ENCODE measurements at regions not wholly inside any gene's neighbourhood (a gene's known extent, or its start where the extent isn't known, plus 50 kb on each side); places are given as distances from the start of the nearest gene placed in this dataset.

DNA sequence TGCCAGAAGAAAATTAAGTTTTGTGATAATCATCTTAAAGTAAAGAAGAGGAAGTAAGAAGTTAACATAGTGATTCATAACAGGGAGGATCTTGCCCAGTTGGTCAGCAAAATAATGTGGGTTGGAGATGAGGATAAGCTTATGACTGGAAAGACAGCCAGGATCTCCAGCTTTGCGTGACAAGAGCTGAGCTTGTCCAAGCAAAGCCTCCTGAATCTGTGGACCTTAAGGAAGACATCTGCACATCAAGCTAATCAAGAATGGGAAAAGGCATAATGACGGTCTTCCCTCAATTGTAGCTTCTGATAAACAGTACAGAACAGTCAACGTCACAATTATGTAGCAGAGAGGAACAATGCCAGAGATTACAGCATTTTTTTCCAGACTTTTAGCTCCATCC is 744.7 kb upstream of the GOT2 start:
- H3K27ac ChIP-seq (ENCODE audit: low read length): no peak overlapping the region
- no peak overlapping the region for H3K9ac ChIP-seq (ENCODE audit: low read length)
- TF ChIP-seq RAD21 (conservative IDR thresholded peaks at IDR 0.05) (no peak), SMC3 (conservative IDR thresholded peaks at IDR 0.05; ENCODE audit: poor library complexity) (no peak)
- TF ChIP-seq, protein P1, sequence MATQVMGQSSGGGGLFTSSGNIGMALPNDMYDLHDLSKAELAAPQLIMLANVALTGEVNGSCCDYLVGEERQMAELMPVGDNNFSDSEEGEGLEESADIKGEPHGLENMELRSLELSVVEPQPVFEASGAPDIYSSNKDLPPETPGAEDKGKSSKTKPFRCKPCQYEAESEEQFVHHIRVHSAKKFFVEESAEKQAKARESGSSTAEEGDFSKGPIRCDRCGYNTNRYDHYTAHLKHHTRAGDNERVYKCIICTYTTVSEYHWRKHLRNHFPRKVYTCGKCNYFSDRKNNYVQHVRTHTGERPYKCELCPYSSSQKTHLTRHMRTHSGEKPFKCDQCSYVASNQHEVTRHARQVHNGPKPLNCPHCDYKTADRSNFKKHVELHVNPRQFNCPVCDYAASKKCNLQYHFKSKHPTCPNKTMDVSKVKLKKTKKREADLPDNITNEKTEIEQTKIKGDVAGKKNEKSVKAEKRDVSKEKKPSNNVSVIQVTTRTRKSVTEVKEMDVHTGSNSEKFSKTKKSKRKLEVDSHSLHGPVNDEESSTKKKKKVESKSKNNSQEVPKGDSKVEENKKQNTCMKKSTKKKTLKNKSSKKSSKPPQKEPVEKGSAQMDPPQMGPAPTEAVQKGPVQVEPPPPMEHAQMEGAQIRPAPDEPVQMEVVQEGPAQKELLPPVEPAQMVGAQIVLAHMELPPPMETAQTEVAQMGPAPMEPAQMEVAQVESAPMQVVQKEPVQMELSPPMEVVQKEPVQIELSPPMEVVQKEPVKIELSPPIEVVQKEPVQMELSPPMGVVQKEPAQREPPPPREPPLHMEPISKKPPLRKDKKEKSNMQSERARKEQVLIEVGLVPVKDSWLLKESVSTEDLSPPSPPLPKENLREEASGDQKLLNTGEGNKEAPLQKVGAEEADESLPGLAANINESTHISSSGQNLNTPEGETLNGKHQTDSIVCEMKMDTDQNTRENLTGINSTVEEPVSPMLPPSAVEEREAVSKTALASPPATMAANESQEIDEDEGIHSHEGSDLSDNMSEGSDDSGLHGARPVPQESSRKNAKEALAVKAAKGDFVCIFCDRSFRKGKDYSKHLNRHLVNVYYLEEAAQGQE (IDR thresholded peaks at IDR 0.05; ENCODE audit: borderline replicate concordance): no peak
- TF ChIP-seq, protein P2, sequence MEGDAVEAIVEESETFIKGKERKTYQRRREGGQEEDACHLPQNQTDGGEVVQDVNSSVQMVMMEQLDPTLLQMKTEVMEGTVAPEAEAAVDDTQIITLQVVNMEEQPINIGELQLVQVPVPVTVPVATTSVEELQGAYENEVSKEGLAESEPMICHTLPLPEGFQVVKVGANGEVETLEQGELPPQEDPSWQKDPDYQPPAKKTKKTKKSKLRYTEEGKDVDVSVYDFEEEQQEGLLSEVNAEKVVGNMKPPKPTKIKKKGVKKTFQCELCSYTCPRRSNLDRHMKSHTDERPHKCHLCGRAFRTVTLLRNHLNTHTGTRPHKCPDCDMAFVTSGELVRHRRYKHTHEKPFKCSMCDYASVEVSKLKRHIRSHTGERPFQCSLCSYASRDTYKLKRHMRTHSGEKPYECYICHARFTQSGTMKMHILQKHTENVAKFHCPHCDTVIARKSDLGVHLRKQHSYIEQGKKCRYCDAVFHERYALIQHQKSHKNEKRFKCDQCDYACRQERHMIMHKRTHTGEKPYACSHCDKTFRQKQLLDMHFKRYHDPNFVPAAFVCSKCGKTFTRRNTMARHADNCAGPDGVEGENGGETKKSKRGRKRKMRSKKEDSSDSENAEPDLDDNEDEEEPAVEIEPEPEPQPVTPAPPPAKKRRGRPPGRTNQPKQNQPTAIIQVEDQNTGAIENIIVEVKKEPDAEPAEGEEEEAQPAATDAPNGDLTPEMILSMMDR (IDR thresholded peaks at IDR 0.05; ENCODE audit: poor library complexity, severe bottlenecking): no peak
- no peaks in the 10 kb centered on the region for H4K20me1 ChIP-seq (ENCODE audit: insufficient read depth)
- no peaks in the 10 kb centered on the region for H3K9me2 ChIP-seq (ENCODE audit: insufficient read depth, low read length)
- no peaks in the 10 kb centered on the region for H3K36me3 ChIP-seq (ENCODE audit: insufficient read depth, low read length)
- H3K79me2 ChIP-seq (replicated peaks; ENCODE audit: insufficient read depth, low read length): no peaks in the 10 kb centered on the region
- no peaks in the 10 kb centered on the region for H3F3A ChIP-seq (ENCODE audit: insufficient read depth, low read length, poor library complexity, severe bottlenecking)
- no peak overlapping the region for H2AFZ ChIP-seq (ENCODE audit: low read depth, low read length)
- H3K27me3 ChIP-seq (ENCODE audit: insufficient read depth, low read depth, low read length): no peaks in the 10 kb centered on the region
- H3K9me3 ChIP-seq (ENCODE audit: low read length): no peaks in the 10 kb centered on the region
- no peak overlapping the region for H3K4me2 ChIP-seq (ENCODE audit: low read length)
- no peak overlapping the region for H3K4me3 ChIP-seq (ENCODE audit: low read length)

DNA sequence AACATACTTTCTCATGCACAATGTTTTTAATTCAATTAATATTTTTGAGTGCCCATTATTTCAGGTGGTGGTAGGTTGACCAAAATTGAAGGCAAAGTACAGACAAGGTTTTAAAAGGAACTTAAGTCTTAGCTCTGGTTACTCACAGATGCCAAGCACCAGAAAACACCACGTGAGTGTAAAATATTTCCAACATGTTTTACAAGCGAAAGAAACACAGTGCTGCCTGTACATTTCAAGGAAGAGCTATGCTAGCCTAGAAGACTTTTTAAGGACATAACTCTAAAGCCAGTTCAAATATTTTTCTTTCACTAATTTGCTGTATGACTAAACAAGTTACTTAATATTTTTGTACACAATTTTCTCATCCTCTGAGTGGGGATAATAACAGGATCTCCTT is 736.4 kb upstream of the GOT2 start:
- TF ChIP-seq, protein P1 (IDR thresholded peaks at IDR 0.05; ENCODE audit: borderline replicate concordance): no peak
- TF ChIP-seq RAD21 (conservative IDR thresholded peaks at IDR 0.05): no peak
- no peak for TF ChIP-seq POLR2AphosphoS5 (IDR thresholded peaks at IDR 0.05)
- TF ChIP-seq, protein P2 (IDR thresholded peaks at IDR 0.05; ENCODE audit: poor library complexity, severe bottlenecking): no peak
- TF ChIP-seq SMC3 (conservative IDR thresholded peaks at IDR 0.05; ENCODE audit: poor library complexity): no peak
- TF ChIP-seq TAF1 (IDR thresholded peaks at IDR 0.05; ENCODE audit: low read depth): no peak
- no peak for TF ChIP-seq EP300 (conservative IDR thresholded peaks at IDR 0.05; ENCODE audit: poor library complexity, severe bottlenecking)
- TF ChIP-seq MXI1 (conservative IDR thresholded peaks at IDR 0.05; ENCODE audit: poor library complexity, severe bottlenecking): no peak
- TF ChIP-seq EZH2 (IDR thresholded peaks at IDR 0.05; ENCODE audit: borderline replicate concordance, insufficient read depth, low read length, poor library complexity, severe bottlenecking): no peak
- no peaks in the 10 kb centered on the region for H3K79me2 ChIP-seq (replicated peaks; ENCODE audit: insufficient read depth, low read length)
- H2AFZ ChIP-seq (ENCODE audit: low read depth, low read length): no peak overlapping the region

More for the DNA sequence above, 736.4 kb upstream of the GOT2 start:
- H3K9ac ChIP-seq (ENCODE audit: low read length): no peak overlapping the region
- no peaks in the 10 kb centered on the region for H3K9me2 ChIP-seq (ENCODE audit: insufficient read depth, low read length)
- H3F3A ChIP-seq (ENCODE audit: insufficient read depth, low read length, poor library complexity, severe bottlenecking): no peaks in the 10 kb centered on the region
- no peaks in the 10 kb centered on the region for H3K9me3 ChIP-seq (ENCODE audit: low read length)
- H3K27me3 ChIP-seq (ENCODE audit: insufficient read depth, low read depth, low read length): no peaks in the 10 kb centered on the region
- H3K27ac ChIP-seq (ENCODE audit: low read length): no peak overlapping the region
- no peak overlapping the region for H3K4me3 ChIP-seq (ENCODE audit: low read length)
- H4K20me1 ChIP-seq (ENCODE audit: insufficient read depth): no peaks in the 10 kb centered on the region
- H3K4me2 ChIP-seq (ENCODE audit: low read length): no peak overlapping the region
- H3K36me3 ChIP-seq (ENCODE audit: insufficient read depth, low read length): no peaks in the 10 kb centered on the region

Measured in neural cell (in vitro differentiated cells).